ENCODE measurements at regions not wholly inside any gene's neighbourhood (a gene's known extent, or its start where the extent isn't known, plus 50 kb on each side); places are given as distances from the start of the nearest gene placed in this dataset.

- no peaks in the 10 kb centered on the region; the same call in 1 of the 2 replicates for H3K27me3 ChIP-seq (replicated peaks; ENCODE audit: control insufficient read depth, insufficient read depth, low read length)
- H3K4me3 ChIP-seq (replicated peaks; ENCODE audit: low read depth, low read length), result no peak overlapping the region
- TF ChIP-seq CTCF (IDR thresholded peaks at IDR 0.05; ENCODE audit: insufficient read depth, low read length, poor library complexity, severe bottlenecking), result no peak
- no peaks in the 10 kb centered on the region for H3K36me3 ChIP-seq (ENCODE audit: control insufficient read depth, insufficient read depth, low read length)
- DNase-seq (ENCODE audit: extremely low read depth, insufficient read length), result no peak
Observed at GRCh38 chr3:98655666-98656065, 62.3 kb upstream of the CPOX start.

GRCh38 chr3:98657457-98657856, 64.0 kb upstream of the CPOX start:
- H3K27me3 ChIP-seq (replicated peaks; ENCODE audit: control insufficient read depth, insufficient read depth, low read length), result no peaks in the 10 kb centered on the region; the same call in 1 of the 2 replicates
- DNase-seq (ENCODE audit: extremely low read depth, insufficient read length), result peak; percentile 74
- H3K4me3 ChIP-seq (replicated peaks; ENCODE audit: low read depth, low read length), result no peak overlapping the region
- peak; percentile 89 for TF ChIP-seq CTCF (IDR thresholded peaks at IDR 0.05; ENCODE audit: insufficient read depth, low read length, poor library complexity, severe bottlenecking)
- H3K36me3 ChIP-seq (ENCODE audit: control insufficient read depth, insufficient read depth, low read length), result no peaks in the 10 kb centered on the region

DNA sequence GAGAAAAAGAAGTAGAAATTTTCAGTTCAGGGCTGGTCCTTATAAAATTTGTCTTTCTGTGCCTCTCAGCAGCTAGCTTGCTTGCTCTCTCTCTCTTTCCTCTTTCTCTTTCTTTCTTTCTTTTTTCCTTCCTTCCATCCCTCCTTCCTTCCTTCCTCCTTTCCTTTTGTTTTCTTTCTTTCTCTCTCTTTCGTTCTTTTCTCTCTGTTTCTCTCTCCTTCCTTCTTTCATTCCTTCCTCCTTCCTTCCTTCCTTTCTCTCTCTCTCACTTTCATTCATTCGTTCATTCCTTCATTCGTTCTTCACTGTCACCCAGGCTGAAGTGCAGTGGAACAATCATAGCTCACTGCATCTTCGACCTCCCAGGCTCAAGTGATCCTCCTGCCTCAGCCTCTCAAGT, 69.3 kb upstream of the CPOX start:
- no peak for DNase-seq (ENCODE audit: extremely low read depth, insufficient read length)
- no peaks in the 10 kb centered on the region for H3K27me3 ChIP-seq (replicated peaks; ENCODE audit: control insufficient read depth, insufficient read depth, low read length)
- no peak overlapping the region for H3K4me3 ChIP-seq (replicated peaks; ENCODE audit: low read depth, low read length)
- H3K36me3 ChIP-seq (ENCODE audit: control insufficient read depth, insufficient read depth, low read length), result no peaks in the 10 kb centered on the region
- no peak for TF ChIP-seq CTCF (IDR thresholded peaks at IDR 0.05; ENCODE audit: insufficient read depth, low read length, poor library complexity, severe bottlenecking)

DNA sequence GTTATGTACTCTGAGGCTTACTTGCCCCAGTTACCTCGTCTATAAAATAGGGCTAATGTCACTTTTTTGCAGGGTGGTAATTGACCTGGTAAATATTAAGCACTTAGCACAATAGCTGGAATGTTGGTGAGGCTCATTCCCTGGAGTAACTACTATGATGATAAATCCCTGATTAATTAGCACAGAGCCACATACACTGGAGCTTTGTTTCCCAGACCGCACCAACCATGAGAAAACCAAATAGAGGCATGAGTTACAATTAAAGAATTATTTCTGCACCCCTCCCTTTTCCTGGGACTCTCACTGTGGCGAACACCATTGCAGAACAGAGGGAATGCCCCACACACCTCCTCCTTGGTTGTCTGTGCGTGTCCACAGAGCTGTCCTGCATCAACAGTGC, 76.6 kb upstream of the CPOX start:
- H3K27me3 ChIP-seq (replicated peaks; ENCODE audit: control insufficient read depth, insufficient read depth, low read length), result no peaks in the 10 kb centered on the region
- no peak for TF ChIP-seq CTCF (IDR thresholded peaks at IDR 0.05; ENCODE audit: insufficient read depth, low read length, poor library complexity, severe bottlenecking)
- H3K4me3 ChIP-seq (replicated peaks; ENCODE audit: low read depth, low read length), result no peak overlapping the region
- no peaks in the 10 kb centered on the region for H3K36me3 ChIP-seq (ENCODE audit: control insufficient read depth, insufficient read depth, low read length)
- DNase-seq (ENCODE audit: extremely low read depth, insufficient read length), result no peak

DNA sequence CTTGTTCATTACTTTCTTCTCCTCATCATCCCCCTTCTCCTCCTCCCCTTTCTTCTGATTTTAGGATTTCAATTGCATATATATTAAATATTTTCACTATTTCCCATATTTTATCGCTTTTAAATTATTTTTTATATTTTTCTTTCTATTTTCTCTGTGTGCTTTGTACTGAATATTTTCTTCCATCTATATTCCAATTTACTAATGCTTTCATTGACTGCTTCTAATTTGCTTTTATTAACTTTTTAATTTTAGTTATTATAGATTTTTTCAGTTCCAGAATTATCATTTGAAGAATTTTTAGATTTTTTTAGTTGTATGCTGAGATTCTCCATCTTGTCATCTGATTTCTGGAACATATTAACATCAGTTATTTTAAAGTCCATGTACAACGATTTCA, 83.2 kb upstream of the ST3GAL6 start:
- no peak for TF ChIP-seq CTCF (IDR thresholded peaks at IDR 0.05; ENCODE audit: insufficient read depth, low read length, poor library complexity, severe bottlenecking)
- Histone ChIP-seq H3K4me3 (replicated peaks; ENCODE audit: low read depth, low read length) (no peak overlapping the region), H3K36me3 (ENCODE audit: control insufficient read depth, insufficient read depth, low read length) (no peaks in the 10 kb centered on the region)

GRCh38 chr3:98680723-98681122, 82.4 kb upstream of the ST3GAL6 start:
- DNase-seq (ENCODE audit: extremely low read depth, insufficient read length), result no peak
- H3K4me3 ChIP-seq (replicated peaks; ENCODE audit: low read depth, low read length), result no peak overlapping the region
- H3K27me3 ChIP-seq (replicated peaks; ENCODE audit: control insufficient read depth, insufficient read depth, low read length), result no peaks in the 10 kb centered on the region
- no peaks in the 10 kb centered on the region for H3K36me3 ChIP-seq (ENCODE audit: control insufficient read depth, insufficient read depth, low read length)
- no peak for TF ChIP-seq CTCF (IDR thresholded peaks at IDR 0.05; ENCODE audit: insufficient read depth, low read length, poor library complexity, severe bottlenecking)

More for the DNA sequence above, 83.2 kb upstream of the ST3GAL6 start:
- no peaks in the 10 kb centered on the region for H3K27me3 ChIP-seq (replicated peaks; ENCODE audit: control insufficient read depth, insufficient read depth, low read length)
- DNase-seq (ENCODE audit: extremely low read depth, insufficient read length), result no peak

Data from GM06990 (cell line).